KMS-11 (cell line): ENCODE measurements at regions not wholly inside any gene's neighbourhood (a gene's known extent, or its start where the extent isn't known, plus 50 kb on each side); places are given as distances from the start of the nearest gene placed in this dataset.

Experiments
- H2AFZ ChIP-seq: fragments of 200-600 bp; sonication (generic); 2 replicates; pipeline ENCODE4 v1.6.1; 2016; ENCODE audit warnings: antibody characterized with exemption, mixed run types, low read depth
- H3K27ac ChIP-seq: fragments of 200-600 bp; sonication (generic); 2 replicates; pipeline ENCODE4 v1.6.1; 2016; ENCODE audit warnings: mild to moderate bottlenecking, mixed run types
- H3K27me3 ChIP-seq: fragments of 200-600 bp; sonication (generic); 2 replicates; pipeline ENCODE4 v1.6.1; 2017; ENCODE audit warnings: mild to moderate bottlenecking, low read depth, mixed run types, moderate library complexity; ENCODE audit not compliant: insufficient read depth
- H3K36me3 ChIP-seq: fragments of 200-600 bp; sonication (generic); 2 replicates; pipeline ENCODE4 v1.6.1; 2017; ENCODE audit warnings: mild to moderate bottlenecking, mixed run types; ENCODE audit not compliant: insufficient read depth
- H3K4me1 ChIP-seq: fragments of 200-600 bp; sonication (generic); 2 replicates; pipeline ENCODE4 v1.6.1; 2016; ENCODE audit warnings: mild to moderate bottlenecking, low read depth, mixed run types; ENCODE audit not compliant: poor library complexity, severe bottlenecking
- H3K4me2 ChIP-seq: fragments of 200-600 bp; sonication (generic); 2 replicates; pipeline ENCODE4 v1.7.0; 2016; ENCODE audit warnings: mild to moderate bottlenecking, mixed run types
- H3K4me3 ChIP-seq: fragments of 200-600 bp; sonication (generic); IDR thresholded peaks from 2 replicates; pipeline ENCODE4 v1.6.1; 2017; ENCODE audit warnings: low read depth, low read length, mixed read lengths; ENCODE audit not compliant: insufficient read depth
- H3K79me2 ChIP-seq: fragments of 200-600 bp; sonication (generic); 2 replicates; pipeline ENCODE4 v1.6.1; 2016; ENCODE audit warnings: low read depth, mixed run types; ENCODE audit not compliant: insufficient read depth
- H3K9ac ChIP-seq: fragments of 200-600 bp; sonication (generic); 2 replicates; pipeline ENCODE4 v1.6.1; 2016; ENCODE audit warnings: mild to moderate bottlenecking, mixed run types
- H4K20me1 ChIP-seq: fragments of 200-600 bp; sonication (generic); 2 replicates; pipeline ENCODE4 v1.6.1; 2016; ENCODE audit warnings: mild to moderate bottlenecking, mixed run types; ENCODE audit not compliant: insufficient read depth
- CTCF ChIP-seq: fragments of 200-600 bp; sonication (generic); conservative IDR thresholded peaks from 2 replicates; pipeline ENCODE4 v1.6.1; 2017; ENCODE audit warnings: low read depth, mild to moderate bottlenecking, antibody characterized with exemption, low read length, moderate library complexity, mixed read lengths

GRCh38 chr2:42871372-42871771 lies 79.0 kb upstream of the HAAO start:
- no peak overlapping the region for H3K27ac ChIP-seq
- H3K36me3 ChIP-seq: no peaks in the 10 kb centered on the region
- no peak overlapping the region for H3K4me3 ChIP-seq
- no peaks in the 10 kb centered on the region for H3K4me1 ChIP-seq
- H3K27me3 ChIP-seq: no peaks in the 10 kb centered on the region
- no peak overlapping the region for H2AFZ ChIP-seq
- no peaks in the 10 kb centered on the region for H3K79me2 ChIP-seq
- H3K4me2 ChIP-seq: no peak overlapping the region
- TF ChIP-seq CTCF: no peak
- H3K9ac ChIP-seq: no peak overlapping the region
- no peaks in the 10 kb centered on the region for H4K20me1 ChIP-seq

GRCh38 chr2:42868874-42869273 lies 76.5 kb upstream of the HAAO start:
- H3K4me3 ChIP-seq: no peak overlapping the region
- no peaks in the 10 kb centered on the region for H4K20me1 ChIP-seq
- no peak overlapping the region for H3K27ac ChIP-seq
- H2AFZ ChIP-seq: no peak overlapping the region
- H3K27me3 ChIP-seq: no peaks in the 10 kb centered on the region
- H3K4me1 ChIP-seq: no peaks in the 10 kb centered on the region
- no peak overlapping the region for H3K9ac ChIP-seq
- H3K36me3 ChIP-seq: no peaks in the 10 kb centered on the region
- H3K79me2 ChIP-seq: no peaks in the 10 kb centered on the region
- no peak overlapping the region for H3K4me2 ChIP-seq
- no peak for TF ChIP-seq CTCF

GRCh38 chr2:42868096-42868495 lies 75.7 kb upstream of the HAAO start:
- no peak overlapping the region for H3K9ac ChIP-seq
- H4K20me1 ChIP-seq: no peaks in the 10 kb centered on the region
- H3K4me3 ChIP-seq: no peak overlapping the region
- no peak for TF ChIP-seq CTCF
- H3K4me2 ChIP-seq: no peak overlapping the region
- H3K36me3 ChIP-seq: no peaks in the 10 kb centered on the region
- no peak overlapping the region for H3K27ac ChIP-seq
- no peaks in the 10 kb centered on the region for H3K27me3 ChIP-seq
- no peaks in the 10 kb centered on the region for H3K79me2 ChIP-seq
- no peaks in the 10 kb centered on the region for H3K4me1 ChIP-seq
- H2AFZ ChIP-seq: no peak overlapping the region

DNA sequence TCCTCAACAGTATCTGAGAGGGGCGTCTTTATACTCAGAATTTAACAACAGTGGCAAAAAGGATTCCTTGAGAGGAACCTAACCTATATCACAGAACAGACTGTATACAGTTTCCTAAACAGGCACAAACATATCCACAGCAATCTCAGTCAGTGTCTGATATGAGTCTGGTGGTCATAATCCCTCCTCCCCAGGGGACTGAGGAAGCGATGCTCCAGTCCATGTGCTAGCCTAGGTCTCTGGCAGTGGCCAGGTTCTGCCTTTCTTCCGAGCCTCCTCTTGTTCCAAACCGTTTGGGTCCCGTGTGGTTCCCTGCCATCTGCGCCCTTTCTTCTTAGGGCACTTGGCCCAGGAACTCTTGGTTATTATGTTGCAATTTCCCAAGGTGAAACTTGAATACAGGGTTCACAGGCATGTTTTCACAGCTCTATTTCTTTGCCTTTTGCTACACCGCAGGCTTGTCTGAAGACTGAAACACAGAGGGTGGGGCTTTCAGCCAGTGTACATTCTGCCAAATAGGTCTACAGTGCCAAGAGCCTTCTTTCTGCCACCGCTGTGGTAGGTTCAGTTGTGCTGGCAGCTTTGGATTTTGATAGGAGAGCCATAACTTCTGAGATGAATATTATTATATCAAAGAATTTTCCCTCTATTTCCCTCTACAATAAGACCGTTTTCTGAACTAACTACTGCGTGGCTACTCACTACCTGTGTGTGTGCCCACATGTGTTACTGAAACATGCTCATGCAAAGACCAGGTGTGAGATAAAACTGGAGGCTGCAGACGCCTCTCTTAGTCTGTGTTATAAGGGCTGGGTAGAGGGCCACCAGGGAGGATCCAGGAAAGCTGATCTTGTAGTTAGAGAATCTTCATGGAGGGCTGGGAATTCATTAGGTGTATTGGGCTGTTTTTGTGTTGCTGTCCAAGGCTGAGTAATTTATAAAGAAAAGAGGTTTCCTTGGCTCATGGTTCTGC lies 75.0 kb upstream of the HAAO start:
- H3K4me2 ChIP-seq: no peak overlapping the region

More for the DNA sequence above, 75.0 kb upstream of the HAAO start:
- H3K36me3 ChIP-seq: no peaks in the 10 kb centered on the region
- no peaks in the 10 kb centered on the region for H3K4me1 ChIP-seq
- H3K9ac ChIP-seq: no peak overlapping the region
- no peaks in the 10 kb centered on the region for H3K27me3 ChIP-seq
- H3K79me2 ChIP-seq: no peaks in the 10 kb centered on the region
- TF ChIP-seq CTCF: no peak
- no peak overlapping the region for H3K27ac ChIP-seq
- H2AFZ ChIP-seq: no peak overlapping the region
- no peaks in the 10 kb centered on the region for H4K20me1 ChIP-seq
- no peak overlapping the region for H3K4me3 ChIP-seq
